Mesothelial cell of epicardium (in vitro differentiated cells): ENCODE measurements at regions not wholly inside any gene's neighbourhood (a gene's known extent, or its start where the extent isn't known, plus 50 kb on each side); places are given as distances from the start of the nearest gene placed in this dataset.
"Not testable (repeated sequence)": the region's sequence is repeated elsewhere in the genome, so short reads cannot be mapped to it uniquely, and the experiment has no call there.

Source experiments
- DNase-seq, 2 experiments: peaks; one replicate each; pipeline ENCODE4 v3.0.0; 2021; ENCODE audit warnings: low spot score in 2 of 2; ENCODE audit not compliant: unreplicated experiment in 2 of 2
- H3K27ac Mint-ChIP-seq: 2 replicates; pipeline ENCODE4 v1.8.0; 2021; ENCODE audit warnings: mixed read lengths
- H3K27me3 Mint-ChIP-seq: 2 replicates; pipeline ENCODE4 v1.8.0; 2021; ENCODE audit warnings: low read depth, mixed read lengths
- H3K36me3 Mint-ChIP-seq: 2 replicates; pipeline ENCODE4 v1.8.0; 2021; ENCODE audit warnings: mixed read lengths
- H3K4me1 Mint-ChIP-seq: 2 replicates; pipeline ENCODE4 v1.8.0; 2021; ENCODE audit warnings: mixed read lengths
- H3K4me3 Mint-ChIP-seq: 2 replicates; pipeline ENCODE4 v1.8.0; 2021; ENCODE audit warnings: mild to moderate bottlenecking, moderate library complexity, mixed read lengths
- H3K9me3 Mint-ChIP-seq: 2 replicates; pipeline ENCODE4 v1.8.0; 2021; ENCODE audit warnings: mixed read lengths

DNA sequence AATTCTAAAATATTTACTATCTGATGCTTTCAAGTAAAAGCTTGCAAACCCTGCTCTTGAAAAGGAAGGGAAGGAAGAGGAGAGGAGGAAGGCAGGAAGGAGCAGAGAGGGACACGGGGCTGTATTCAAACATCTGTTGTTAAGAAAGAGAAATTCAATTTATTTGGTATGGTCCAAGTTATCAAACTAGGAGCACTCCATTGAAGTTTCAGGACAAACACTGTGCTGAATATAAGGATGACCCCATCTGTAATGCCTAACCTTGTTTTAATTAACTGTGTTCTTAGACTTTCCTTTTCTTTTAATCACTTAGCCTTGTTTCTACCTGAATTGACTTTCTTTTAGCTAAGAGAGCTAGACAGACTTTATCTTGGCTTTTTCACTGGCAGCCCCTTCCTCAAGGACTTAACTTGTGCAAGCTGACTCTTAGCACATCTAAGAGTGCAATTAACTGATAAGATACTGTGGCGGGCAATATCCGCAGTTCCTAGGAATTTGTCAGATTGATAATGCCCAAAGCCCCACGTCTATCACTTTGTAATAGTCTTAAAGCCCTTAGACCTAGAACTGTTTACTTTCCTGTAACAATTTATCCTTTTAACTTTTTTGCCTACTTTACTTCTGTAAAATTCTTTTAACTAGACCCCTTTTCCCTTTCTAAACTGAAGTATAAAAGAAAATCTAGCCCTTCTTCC, 123.2 kb upstream of the KRTAP5-11 start:
- not testable (repeated sequence) for H3K4me1 Mint-ChIP-seq, DNase-seq, H3K27ac Mint-ChIP-seq, H3K9me3 Mint-ChIP-seq, H3K27me3 Mint-ChIP-seq, H3K4me3 Mint-ChIP-seq, H3K36me3 Mint-ChIP-seq

DNA sequence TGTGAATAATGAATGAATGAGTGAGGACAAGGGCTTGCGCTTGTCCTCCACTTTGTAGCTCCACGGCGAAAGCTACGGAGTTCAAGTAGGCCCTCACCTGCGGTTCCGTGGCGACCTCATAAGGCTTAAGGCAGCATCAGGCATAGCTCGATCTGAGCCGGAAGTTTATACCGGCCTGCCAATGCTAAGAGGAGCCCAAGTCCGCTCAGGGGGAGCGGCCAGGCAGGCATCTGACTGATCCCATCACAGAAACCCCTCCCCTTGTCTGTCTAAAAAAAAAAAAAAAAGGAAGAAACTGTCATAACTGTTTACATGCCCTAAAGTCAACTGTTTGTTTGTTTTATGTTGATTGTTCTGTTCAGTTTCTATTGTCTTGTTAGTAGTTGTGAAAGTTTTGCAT, 124.4 kb upstream of the KRTAP5-11 start:
- H3K4me1 Mint-ChIP-seq, DNase-seq, H3K9me3 Mint-ChIP-seq, H3K27me3 Mint-ChIP-seq, H3K4me3 Mint-ChIP-seq, H3K36me3 Mint-ChIP-seq, H3K27ac Mint-ChIP-seq: not testable (repeated sequence)

GRCh38 chr11:71709541-71709940, 123.5 kb upstream of the DEFB108B start:
- not testable (repeated sequence) for H3K27me3 Mint-ChIP-seq, H3K9me3 Mint-ChIP-seq, H3K36me3 Mint-ChIP-seq, DNase-seq, H3K4me3 Mint-ChIP-seq, H3K27ac Mint-ChIP-seq
- H3K4me1 Mint-ChIP-seq, result peaks cover 13% of the 10 kb centered on the region

GRCh38 chr11:71710171-71710671, 122.8 kb upstream of the DEFB108B start:
- not testable (repeated sequence) for H3K4me3 Mint-ChIP-seq, H3K36me3 Mint-ChIP-seq, H3K27me3 Mint-ChIP-seq, H3K9me3 Mint-ChIP-seq, H3K27ac Mint-ChIP-seq
- DNase-seq, result peak in 1 of 2 experiments; percentile 39
- peaks cover 13% of the 10 kb centered on the region for H3K4me1 Mint-ChIP-seq

DNA sequence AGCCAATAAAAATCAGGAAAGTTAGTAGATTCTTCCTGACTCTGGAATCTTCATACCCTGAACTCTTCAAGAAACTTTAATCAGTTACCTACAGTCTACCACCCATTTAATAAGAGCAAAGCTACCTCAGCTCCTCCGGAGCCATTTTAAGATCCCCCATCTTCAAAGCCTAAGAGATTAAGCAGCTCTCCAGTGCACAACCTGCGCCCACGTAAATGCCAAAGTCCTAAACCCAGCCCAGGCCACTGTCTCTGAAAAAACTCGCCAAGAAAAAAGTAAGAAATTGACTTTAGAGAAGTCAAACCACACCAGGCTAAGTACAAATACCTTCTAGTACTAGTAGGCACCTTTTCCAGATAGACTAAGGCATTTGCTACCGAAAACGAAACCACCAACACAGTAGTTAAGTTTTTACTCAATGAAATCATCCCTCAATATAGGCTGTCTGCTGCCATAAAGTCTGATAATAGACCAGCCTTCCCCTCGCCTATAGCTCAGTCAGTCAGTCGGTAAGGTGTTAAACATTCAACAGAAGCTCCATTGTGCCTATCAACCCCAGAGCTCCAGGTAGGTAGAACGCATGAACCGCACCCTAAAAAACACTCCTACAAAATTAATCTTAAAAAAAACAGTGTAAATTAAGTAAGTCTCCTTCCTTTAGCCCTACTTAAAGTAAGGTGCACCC, 122.2 kb upstream of the DEFB108B start:
- not testable (repeated sequence) for H3K27ac Mint-ChIP-seq, H3K9me3 Mint-ChIP-seq, DNase-seq, H3K36me3 Mint-ChIP-seq, H3K27me3 Mint-ChIP-seq, H3K4me3 Mint-ChIP-seq
- peaks cover 13% of the 10 kb centered on the region for H3K4me1 Mint-ChIP-seq

DNA sequence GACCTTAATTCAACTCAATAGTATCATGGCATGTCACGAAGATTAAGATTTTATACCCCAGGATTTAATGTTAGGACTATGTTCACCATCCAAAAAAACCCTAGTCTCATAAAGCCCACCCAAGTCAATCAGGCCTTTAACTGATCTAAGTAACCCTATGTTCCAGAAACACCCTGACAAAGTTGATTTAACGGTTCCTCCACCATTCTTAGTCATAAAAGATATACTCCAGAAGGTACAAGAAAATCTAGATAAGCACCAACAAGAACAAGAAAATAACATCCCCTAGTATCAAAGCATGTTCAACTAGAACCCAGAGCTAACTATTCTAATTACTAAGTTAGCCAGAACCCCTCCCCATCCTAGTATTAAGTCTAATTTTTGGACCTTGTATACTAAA, 120.7 kb upstream of the DEFB108B start:
- H3K4me1 Mint-ChIP-seq, result peaks cover 11% of the 10 kb centered on the region
- not testable (repeated sequence) for DNase-seq, H3K36me3 Mint-ChIP-seq, H3K4me3 Mint-ChIP-seq, H3K27me3 Mint-ChIP-seq, H3K9me3 Mint-ChIP-seq, H3K27ac Mint-ChIP-seq

DNA sequence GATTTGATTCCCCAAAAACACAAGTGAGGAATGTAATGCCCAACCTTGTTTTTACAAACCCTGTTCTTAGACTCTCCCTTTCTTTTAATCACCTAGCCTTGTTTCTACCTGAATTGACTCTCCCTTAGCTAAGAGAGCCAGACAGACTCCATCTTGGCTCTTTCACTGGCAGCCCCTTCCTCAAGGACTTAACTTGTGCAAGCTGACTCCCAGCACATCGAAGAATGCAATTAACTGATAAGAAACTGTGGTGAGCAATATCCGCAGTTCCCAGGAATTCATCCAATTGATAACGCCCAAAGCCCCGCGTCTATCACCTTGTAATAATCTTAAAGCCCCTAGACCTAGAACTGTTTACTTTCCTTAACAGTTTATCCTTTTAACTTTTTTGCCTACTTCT, 120.2 kb upstream of the DEFB108B start:
- H3K27ac Mint-ChIP-seq, result peak overlapping the region; percentile 60
- H3K4me1 Mint-ChIP-seq, result peaks cover 11% of the 10 kb centered on the region
- not testable (repeated sequence) for DNase-seq, H3K27me3 Mint-ChIP-seq, H3K36me3 Mint-ChIP-seq, H3K4me3 Mint-ChIP-seq, H3K9me3 Mint-ChIP-seq

DNA sequence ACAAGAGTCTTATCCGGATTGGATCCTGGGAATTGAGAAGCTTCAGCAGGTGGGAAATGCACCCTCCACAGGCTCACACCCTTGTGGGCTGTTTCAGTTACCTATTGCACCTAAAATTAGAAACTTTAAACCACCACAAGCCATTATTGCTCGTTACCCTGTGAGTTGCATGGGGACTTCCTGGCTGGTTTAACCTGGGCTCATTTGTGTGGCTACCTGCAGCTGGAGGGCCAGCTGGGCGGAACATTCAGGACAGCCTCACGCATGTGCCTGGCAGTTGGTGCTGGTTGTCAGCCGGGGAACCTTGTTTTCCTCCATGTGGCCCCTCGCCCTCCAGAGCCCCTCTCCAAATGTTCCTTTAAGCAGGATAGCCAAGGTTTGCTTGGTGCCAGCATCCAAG, 118.5 kb upstream of the DEFB108B start:
- H3K27ac Mint-ChIP-seq, H3K4me3 Mint-ChIP-seq, H3K9me3 Mint-ChIP-seq, DNase-seq, H3K36me3 Mint-ChIP-seq, H3K27me3 Mint-ChIP-seq, H3K4me1 Mint-ChIP-seq: not testable (repeated sequence)

DNA sequence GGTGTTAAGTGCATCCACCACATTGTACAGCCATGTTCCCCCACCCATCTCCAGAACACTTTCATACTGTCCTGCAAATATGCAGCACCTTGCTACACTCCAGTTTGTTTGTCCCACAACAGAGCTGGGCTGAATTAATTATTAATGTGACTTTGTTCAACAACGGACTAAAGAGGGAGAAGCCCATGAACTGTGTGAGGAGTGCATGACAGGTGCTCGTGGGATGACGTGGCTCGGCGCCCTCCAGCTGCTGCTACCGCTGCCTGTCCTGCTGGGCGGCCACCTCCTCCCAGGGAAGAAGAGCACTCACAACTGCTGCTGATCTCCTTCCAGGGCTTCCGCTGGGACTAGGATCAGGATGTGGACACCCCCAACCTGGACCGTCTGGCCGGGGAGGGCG, 111.2 kb upstream of the DEFB108B start:
- not testable (repeated sequence) for H3K27me3 Mint-ChIP-seq, DNase-seq, H3K36me3 Mint-ChIP-seq, H3K9me3 Mint-ChIP-seq, H3K27ac Mint-ChIP-seq, H3K4me3 Mint-ChIP-seq, H3K4me1 Mint-ChIP-seq

- not testable (repeated sequence) for H3K9me3 Mint-ChIP-seq, H3K4me3 Mint-ChIP-seq, H3K4me1 Mint-ChIP-seq, H3K36me3 Mint-ChIP-seq, DNase-seq, H3K27ac Mint-ChIP-seq
- peaks cover 17% of the 10 kb centered on the region for H3K27me3 Mint-ChIP-seq
These were observed 109.0 kb upstream of the DEFB108B start for GRCh38 chr11:71723991-71724390.

DNA sequence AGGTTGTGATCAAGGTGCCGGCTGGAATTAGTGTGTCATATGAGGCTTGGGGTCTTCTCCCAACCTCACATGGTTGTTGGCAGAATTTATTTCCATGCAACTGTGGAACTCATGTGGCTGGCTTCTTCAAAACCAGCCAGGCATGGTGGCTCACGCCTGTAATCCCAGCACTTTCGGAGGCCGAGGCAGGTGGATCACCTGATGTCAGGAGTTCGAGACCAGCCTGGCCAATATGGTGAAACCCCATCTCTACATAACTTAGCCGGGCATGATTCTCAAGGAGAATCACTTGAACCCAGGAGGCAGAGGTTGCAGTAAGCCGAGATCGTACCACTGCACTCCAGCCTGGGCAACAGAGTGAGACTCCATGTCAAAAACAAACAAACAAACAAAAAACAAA, 102.3 kb upstream of the DEFB108B start:
- H3K27me3 Mint-ChIP-seq, result peaks cover 18% of the 10 kb centered on the region
- H3K36me3 Mint-ChIP-seq, DNase-seq, H3K4me3 Mint-ChIP-seq, H3K27ac Mint-ChIP-seq, H3K9me3 Mint-ChIP-seq, H3K4me1 Mint-ChIP-seq: not testable (repeated sequence)

- not testable (repeated sequence) for H3K4me1 Mint-ChIP-seq, H3K36me3 Mint-ChIP-seq, H3K27ac Mint-ChIP-seq, H3K9me3 Mint-ChIP-seq, DNase-seq, H3K4me3 Mint-ChIP-seq
- peaks cover 12% of the 10 kb centered on the region for H3K27me3 Mint-ChIP-seq
These were observed 98.6 kb upstream of the DEFB108B start for GRCh38 chr11:71734368-71734767.

DNA sequence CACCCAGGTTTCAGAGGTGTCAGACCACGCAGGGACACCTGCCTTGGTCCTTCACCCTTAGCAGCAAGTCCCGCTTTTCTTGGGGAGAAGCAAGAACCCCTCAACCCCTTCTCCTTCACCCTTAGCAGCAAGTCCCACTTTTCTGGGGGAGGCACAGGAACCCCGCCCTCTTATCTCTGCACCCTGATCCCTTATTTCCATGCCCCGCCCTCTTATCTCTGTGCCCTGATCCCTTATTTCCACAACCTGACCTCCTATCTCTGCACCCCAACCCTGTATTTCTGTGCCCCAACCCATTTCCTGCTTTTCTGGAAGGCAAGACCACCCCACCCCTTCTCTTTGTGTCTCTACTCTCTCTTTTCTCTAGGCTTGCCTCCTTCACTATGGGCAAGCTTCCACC, 94.7 kb upstream of the DEFB108B start:
- H3K27me3 Mint-ChIP-seq, result peaks cover 16% of the 10 kb centered on the region
- H3K36me3 Mint-ChIP-seq, H3K9me3 Mint-ChIP-seq, H3K4me1 Mint-ChIP-seq, H3K27ac Mint-ChIP-seq, DNase-seq, H3K4me3 Mint-ChIP-seq: not testable (repeated sequence)

- H3K27me3 Mint-ChIP-seq, H3K36me3 Mint-ChIP-seq, H3K4me3 Mint-ChIP-seq, DNase-seq, H3K9me3 Mint-ChIP-seq, H3K27ac Mint-ChIP-seq: not testable (repeated sequence)
- peaks cover 10% of the 10 kb centered on the region for H3K4me1 Mint-ChIP-seq
These were observed 89.6 kb upstream of the DEFB108B start for GRCh38 chr11:71743385-71743784.
